ENCODE measurements at regions not wholly inside any gene's neighbourhood (a gene's known extent, or its start where the extent isn't known, plus 50 kb on each side); places are given as distances from the start of the nearest gene placed in this dataset.

- TF ChIP-seq CTCF (IDR thresholded peaks at IDR 0.05) (no peak), EP300 (IDR thresholded peaks at IDR 0.05) (no peak), POLR2A (IDR thresholded peaks at IDR 0.05) (no peak), POLR2AphosphoS5 (IDR thresholded peaks at IDR 0.05) (no peak)
These were observed 134.1 kb downstream of the LCA5 start for GRCh38 chr6:79403086-79403485.

All from stomach (tissue), 4 donors.